ENCODE measurements at regions not wholly inside any gene's neighbourhood (a gene's known extent, or its start where the extent isn't known, plus 50 kb on each side); places are given as distances from the start of the nearest gene placed in this dataset.
"Not testable (repeated sequence)": the region's sequence is repeated elsewhere in the genome, so short reads cannot be mapped to it uniquely, and the experiment has no call there.

DNA sequence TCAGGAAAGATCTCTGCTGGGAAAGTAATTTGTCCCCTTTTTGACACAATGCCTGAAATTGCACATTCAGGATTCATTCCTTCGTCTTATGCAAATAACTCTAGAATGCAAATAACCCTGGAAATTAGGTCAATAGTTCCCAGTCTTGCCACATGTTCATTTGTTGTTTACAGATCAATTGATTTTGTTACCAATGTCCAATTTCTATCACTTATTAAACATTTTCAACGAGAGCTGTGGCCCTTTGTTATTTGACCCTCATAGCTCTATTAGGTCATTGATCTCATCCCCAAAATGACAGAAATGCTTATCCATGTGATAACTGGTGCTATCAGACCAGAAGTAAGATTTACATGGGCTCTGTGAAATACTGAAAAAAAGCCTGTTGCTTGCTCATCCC lies 275.3 kb upstream of the REG3G start:
- in situ Hi-C loops (cut with MboI; ENCODE audit: low pct_ligation_motif_present in 1 of 4, low pct_unique_long_range_greater_than_20kb in 1 of 4, low sequenced_read_pairs in 3 of 4) (no loop called here), intact Hi-C loops (cut with DNase I; ENCODE audit: low total_unique reads) (no loop called here)
- Histone ChIP-seq H3K27me3 (no peaks in the 10 kb centered on the region), H3K27ac (no peak overlapping the region), H3K36me3 (no peaks in the 10 kb centered on the region), H3K9me3 (no peaks in the 10 kb centered on the region), H3K4me1 (no peaks in the 10 kb centered on the region), H3K4me3 (no peak overlapping the region)
- no peak for DNase-seq
- 55 to 61% methylated on average over 2 of the region's 2 CpGs for WGBS, 2 donors (ENCODE audit: low coverage in 1 of 2)
- TF ChIP-seq EP300 (IDR thresholded peaks at IDR 0.05; ENCODE audit: low read depth), result no peak
- TF ChIP-seq POLR2AphosphoS5 (IDR thresholded peaks at IDR 0.05), result no peak
- TF ChIP-seq, protein P1, sequence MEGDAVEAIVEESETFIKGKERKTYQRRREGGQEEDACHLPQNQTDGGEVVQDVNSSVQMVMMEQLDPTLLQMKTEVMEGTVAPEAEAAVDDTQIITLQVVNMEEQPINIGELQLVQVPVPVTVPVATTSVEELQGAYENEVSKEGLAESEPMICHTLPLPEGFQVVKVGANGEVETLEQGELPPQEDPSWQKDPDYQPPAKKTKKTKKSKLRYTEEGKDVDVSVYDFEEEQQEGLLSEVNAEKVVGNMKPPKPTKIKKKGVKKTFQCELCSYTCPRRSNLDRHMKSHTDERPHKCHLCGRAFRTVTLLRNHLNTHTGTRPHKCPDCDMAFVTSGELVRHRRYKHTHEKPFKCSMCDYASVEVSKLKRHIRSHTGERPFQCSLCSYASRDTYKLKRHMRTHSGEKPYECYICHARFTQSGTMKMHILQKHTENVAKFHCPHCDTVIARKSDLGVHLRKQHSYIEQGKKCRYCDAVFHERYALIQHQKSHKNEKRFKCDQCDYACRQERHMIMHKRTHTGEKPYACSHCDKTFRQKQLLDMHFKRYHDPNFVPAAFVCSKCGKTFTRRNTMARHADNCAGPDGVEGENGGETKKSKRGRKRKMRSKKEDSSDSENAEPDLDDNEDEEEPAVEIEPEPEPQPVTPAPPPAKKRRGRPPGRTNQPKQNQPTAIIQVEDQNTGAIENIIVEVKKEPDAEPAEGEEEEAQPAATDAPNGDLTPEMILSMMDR (IDR thresholded peaks at IDR 0.05), result no peak
- TF ChIP-seq POLR2A (IDR thresholded peaks at IDR 0.05), result no peak

DNA sequence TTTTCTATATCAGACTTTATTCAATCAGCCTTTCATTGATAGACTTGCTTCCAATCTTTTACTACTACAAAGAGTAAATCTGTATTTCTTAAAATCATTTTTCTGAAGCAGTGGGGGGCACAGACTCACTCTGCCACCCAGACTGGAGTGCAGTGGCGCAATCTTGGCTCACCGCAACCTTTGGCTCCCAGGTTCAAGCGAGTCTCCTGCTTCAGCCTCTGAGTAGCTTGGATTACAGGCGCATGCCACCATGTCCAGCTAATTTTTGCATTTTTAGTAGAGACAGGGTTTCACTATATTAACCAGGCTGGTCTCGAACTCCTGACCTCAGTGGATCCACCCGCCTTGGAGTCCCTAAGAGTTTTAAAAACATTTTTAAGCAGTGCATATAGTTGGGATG lies 270.6 kb upstream of the REG3G start:
- Histone ChIP-seq H3K4me1 (no peaks in the 10 kb centered on the region), H3K9me3 (no peaks in the 10 kb centered on the region), H3K36me3 (no peaks in the 10 kb centered on the region), H3K4me3 (no peak overlapping the region), H3K27me3 (no peaks in the 10 kb centered on the region), H3K27ac (no peak overlapping the region)
- in situ Hi-C loops (cut with MboI; ENCODE audit: low pct_ligation_motif_present in 1 of 4, low pct_unique_long_range_greater_than_20kb in 1 of 4, low sequenced_read_pairs in 3 of 4) (no loop called here), intact Hi-C loops (cut with DNase I; ENCODE audit: low total_unique reads) (no loop called here)
- WGBS, 2 donors (ENCODE audit: low coverage in 1 of 2), result 90 to 92% methylated on average over 2 to 6 of the region's 6 CpGs
- no peak for DNase-seq
- no peak for TF ChIP-seq POLR2A (IDR thresholded peaks at IDR 0.05)
- TF ChIP-seq POLR2AphosphoS5 (IDR thresholded peaks at IDR 0.05), result no peak
- TF ChIP-seq EP300 (IDR thresholded peaks at IDR 0.05; ENCODE audit: low read depth), result no peak
- TF ChIP-seq, protein P1 (IDR thresholded peaks at IDR 0.05), result no peak

DNA sequence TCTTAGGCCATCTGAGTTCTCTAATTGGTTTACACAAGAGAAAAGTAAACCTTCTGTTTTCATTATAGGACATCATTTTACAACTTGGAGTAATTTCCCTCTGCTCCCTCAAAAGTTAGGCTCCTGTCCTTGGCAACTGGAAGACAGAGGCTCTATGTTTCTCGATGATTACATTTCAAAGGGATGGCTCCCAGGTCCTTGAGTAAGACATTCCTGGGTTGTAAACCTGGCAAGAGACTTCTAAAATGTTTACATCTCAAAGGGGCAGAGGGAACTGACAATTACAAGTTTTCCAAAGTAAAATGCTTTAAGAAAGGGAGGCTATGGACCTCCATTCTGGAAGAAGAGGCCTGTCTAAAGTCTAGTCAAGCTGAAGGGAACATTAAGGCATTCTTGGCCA lies 268.3 kb upstream of the REG3G start:
- in situ Hi-C loops (cut with MboI; ENCODE audit: low pct_ligation_motif_present in 1 of 4, low pct_unique_long_range_greater_than_20kb in 1 of 4, low sequenced_read_pairs in 3 of 4) (no loop called here), intact Hi-C loops (cut with DNase I; ENCODE audit: low total_unique reads) (no loop called here)
- no peak for TF ChIP-seq EP300 (IDR thresholded peaks at IDR 0.05; ENCODE audit: low read depth)
- no peak for TF ChIP-seq POLR2A (IDR thresholded peaks at IDR 0.05)
- TF ChIP-seq POLR2AphosphoS5 (IDR thresholded peaks at IDR 0.05), result no peak
- Histone ChIP-seq H3K27me3 (no peaks in the 10 kb centered on the region), H3K4me1 (no peaks in the 10 kb centered on the region), H3K36me3 (no peaks in the 10 kb centered on the region), H3K4me3 (no peak overlapping the region), H3K9me3 (peaks cover 6 to 7% of the 10 kb centered on the region in 2 donors), H3K27ac (no peak overlapping the region)
- 14 to 22% methylated on average over 1 of the region's 1 CpG for WGBS, 2 donors (ENCODE audit: low coverage in 1 of 2)
- no peak for DNase-seq

DNA sequence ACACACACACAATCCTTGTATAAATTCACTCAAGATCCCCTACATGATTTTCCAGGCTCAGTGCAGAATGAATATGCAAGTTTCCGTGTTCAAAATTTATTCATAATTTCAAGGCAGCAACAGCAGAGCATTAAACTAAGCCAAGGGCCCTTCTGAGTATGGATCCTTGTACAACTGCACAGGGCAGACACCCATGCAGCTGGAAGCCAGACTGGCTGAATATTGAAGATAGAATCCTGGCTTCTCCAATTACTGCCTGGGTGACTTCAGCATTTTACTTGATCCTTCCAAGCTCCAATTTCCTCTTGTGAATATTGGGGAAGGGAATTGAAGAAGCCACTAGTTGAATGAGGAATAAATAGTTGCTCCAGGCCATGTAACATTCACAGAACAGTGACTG lies 267.9 kb upstream of the REG3G start:
- no peak for DNase-seq
- H3K27me3 ChIP-seq, result no peaks in the 10 kb centered on the region
- H3K4me3 ChIP-seq, result no peak overlapping the region
- H3K9me3 ChIP-seq, result peaks cover 6 to 7% of the 10 kb centered on the region in 2 donors
- intact Hi-C loops (cut with DNase I; ENCODE audit: low total_unique reads) (no loop called here), in situ Hi-C loops (cut with MboI; ENCODE audit: low pct_ligation_motif_present in 1 of 4, low pct_unique_long_range_greater_than_20kb in 1 of 4, low sequenced_read_pairs in 3 of 4) (no loop called here)
- TF ChIP-seq EP300 (IDR thresholded peaks at IDR 0.05; ENCODE audit: low read depth) (no peak), POLR2A (IDR thresholded peaks at IDR 0.05) (no peak), POLR2AphosphoS5 (IDR thresholded peaks at IDR 0.05) (no peak)
- TF ChIP-seq, protein P1 (IDR thresholded peaks at IDR 0.05), result no peak
- no peaks in the 10 kb centered on the region for H3K36me3 ChIP-seq
- H3K27ac ChIP-seq, result no peak overlapping the region
- H3K4me1 ChIP-seq, result no peaks in the 10 kb centered on the region
- WGBS, 2 donors (ENCODE audit: low coverage in 1 of 2), result 63 to 82% methylated on average over 1 of the region's 1 CpG

DNA sequence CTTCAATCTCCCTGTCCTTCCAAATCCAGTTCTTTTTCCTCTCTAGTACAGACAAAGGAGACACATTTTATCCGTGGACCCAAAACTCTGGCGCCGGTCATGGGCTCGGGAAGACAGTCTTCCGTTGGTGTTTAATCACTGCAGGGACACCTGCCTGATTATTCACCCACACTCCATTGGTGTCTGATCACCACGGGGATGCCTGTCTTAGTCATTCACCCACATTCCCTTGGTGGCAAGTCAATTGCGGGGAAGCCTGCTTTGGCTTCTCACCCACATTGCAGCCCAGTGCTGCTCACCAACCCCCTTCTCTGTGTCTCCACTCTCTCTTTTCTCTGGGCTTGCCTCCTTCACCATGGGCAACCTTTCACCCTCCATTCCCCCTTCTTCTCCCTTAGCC lies 266.7 kb upstream of the REG3G start:
- WGBS, 2 donors (ENCODE audit: low coverage in 1 of 2), result 87 to 100% methylated on average over 5 to 7 of the region's 7 CpGs
- H3K9me3 ChIP-seq; intact Hi-C loops (cut with DNase I; ENCODE audit: low total_unique reads); H3K27me3 ChIP-seq; DNase-seq; H3K4me1 ChIP-seq; in situ Hi-C loops (cut with MboI; ENCODE audit: low pct_ligation_motif_present in 1 of 4, low pct_unique_long_range_greater_than_20kb in 1 of 4, low sequenced_read_pairs in 3 of 4); H3K27ac ChIP-seq; H3K4me3 ChIP-seq; H3K36me3 ChIP-seq: not testable (repeated sequence)

Data from transverse colon (tissue), 4 donors.